HL-60 (cell line): ENCODE measurements at regions not wholly inside any gene's neighbourhood (a gene's known extent, or its start where the extent isn't known, plus 50 kb on each side); places are given as distances from the start of the nearest gene placed in this dataset.

Experiments
- CTCF ChIP-seq: IDR thresholded peaks from one replicate; pipeline ENCODE4 v1.5.1; 2011; ENCODE audit warnings: low read length, control low read depth, inconsistent platforms; ENCODE audit not compliant: insufficient read depth
- POLR2AphosphoS5 ChIP-seq: IDR thresholded peaks from 2 replicates; pipeline ENCODE4 v1.6.1; 2012; ENCODE audit warnings: low read depth
- REST ChIP-seq: IDR thresholded peaks from 2 replicates; pipeline ENCODE4 v1.6.1; 2012; ENCODE audit warnings: low read depth; ENCODE audit not compliant: insufficient replicate concordance

- TF ChIP-seq CTCF (no peak), REST (no peak), POLR2AphosphoS5 (no peak)
Observed at GRCh38 chr2:217147818-217148217, 288.0 kb upstream of the TNP1 start.
